GM23338 (cell line): ENCODE measurements at regions not wholly inside any gene's neighbourhood (a gene's known extent, or its start where the extent isn't known, plus 50 kb on each side); places are given as distances from the start of the nearest gene placed in this dataset.

Experiments used
- ATAC-seq: fragments of 200-7000 bp; cut with Tn5 transposase; 3 replicates; pipeline ENCODE4 v1.9.1; 2020
- DNase-seq: peaks from one replicate; pipeline ENCODE4 v3.0.0-alpha.2; 2015; ENCODE audit warnings: low spot score
- H2AFZ ChIP-seq: fragments of 200-600 bp; sonication (generic); 2 replicates; pipeline ENCODE4 v1.8.0; 2016; ENCODE audit warnings: antibody characterized with exemption, mild to moderate bottlenecking, moderate library complexity
- H3F3A ChIP-seq: fragments of 200-600 bp; sonication (generic); replicated peaks from 2 replicates; pipeline ENCODE4 v1.8.0; 2017; ENCODE audit warnings: antibody characterized with exemption, mixed run types, low read depth
- H3K27ac ChIP-seq: fragments of 200-600 bp; sonication (generic); 2 replicates; pipeline ENCODE4 v1.6.1; 2016; ENCODE audit warnings: low read depth
- H3K27me3 ChIP-seq: fragments of 200-600 bp; sonication (generic); 2 replicates; pipeline ENCODE4 v1.8.0; 2016; ENCODE audit warnings: mild to moderate bottlenecking, mixed run types, moderate library complexity; ENCODE audit not compliant: insufficient read depth
- H3K36me3 ChIP-seq: fragments of 200-600 bp; sonication (generic); 2 replicates; pipeline ENCODE4 v1.8.0; 2016; ENCODE audit warnings: mild to moderate bottlenecking; ENCODE audit not compliant: insufficient read depth
- H3K4me1 ChIP-seq: fragments of 200-600 bp; sonication (generic); 2 replicates; pipeline ENCODE4 v1.8.0; 2016; ENCODE audit warnings: mild to moderate bottlenecking, moderate library complexity; ENCODE audit not compliant: insufficient read depth
- H3K4me2 ChIP-seq: fragments of 200-600 bp; sonication (generic); 2 replicates; pipeline ENCODE4 v1.7.1; 2017; ENCODE audit warnings: mixed run types
- H3K4me3 ChIP-seq: fragments of 200-600 bp; sonication (generic); 2 replicates; pipeline ENCODE4 v1.6.1; 2016; ENCODE audit warnings: mixed run types
- H3K79me2 ChIP-seq: fragments of 200-600 bp; sonication (generic); replicated peaks from 2 replicates; pipeline ENCODE4 v1.8.0; 2017; ENCODE audit warnings: mild to moderate bottlenecking; ENCODE audit not compliant: insufficient read depth
- H3K9me2 ChIP-seq: fragments of 200-600 bp; sonication (generic); 2 replicates; pipeline ENCODE4 v1.8.0; 2017; ENCODE audit not compliant: insufficient read depth
- H4K20me1 ChIP-seq: fragments of 200-600 bp; sonication (generic); replicated peaks from 2 replicates; pipeline ENCODE4 v1.8.0; 2017; ENCODE audit warnings: mild to moderate bottlenecking; ENCODE audit not compliant: insufficient read depth
- H3K27ac Mint-ChIP-seq: 2 replicates; pipeline ENCODE4 v1.8.0; 2020; ENCODE audit warnings: inconsistent platforms, mild to moderate bottlenecking, moderate library complexity, mixed read lengths
- H3K27me3 Mint-ChIP-seq: 3 replicates; pipeline ENCODE4 v1.8.0; 2022; ENCODE audit warnings: low read depth, mild to moderate bottlenecking, moderate library complexity, mixed read lengths, inconsistent platforms; ENCODE audit not compliant: insufficient read depth, poor library complexity
- H3K36me3 Mint-ChIP-seq: 3 replicates; pipeline ENCODE4 v1.8.0; 2021; ENCODE audit warnings: low read depth, mild to moderate bottlenecking, inconsistent platforms, moderate library complexity, mixed read lengths
- H3K4me1 Mint-ChIP-seq: 3 replicates; pipeline ENCODE4 v1.8.0; 2020; ENCODE audit warnings: mild to moderate bottlenecking, inconsistent platforms, mixed read lengths
- H3K4me3 Mint-ChIP-seq: 3 replicates; pipeline ENCODE4 v1.8.0; 2021; ENCODE audit warnings: moderate library complexity, mild to moderate bottlenecking, inconsistent platforms, mixed read lengths
- H3K9me3 Mint-ChIP-seq: 3 replicates; pipeline ENCODE4 v1.8.0; 2020; ENCODE audit warnings: moderate library complexity, mild to moderate bottlenecking, inconsistent platforms, mixed read lengths
- CREB1 ChIP-seq: fragments of 250-450 bp; sonication (Bioruptor Pico); IDR thresholded peaks from 2 replicates; pipeline ENCODE4 v1.5.0; 2020; ENCODE audit warnings: low read depth, mild to moderate bottlenecking, moderate library complexity
- CTCF ChIP-seq, 2 experiments: fragments of 200-600 bp in 1 of 2; sonication (generic) in 1 of 2; conservative IDR thresholded peaks; 2 replicates each; pipeline versions ENCODE4 v1.5.1 to v1.6.1; 2016 to 2017; ENCODE audit warnings: antibody characterized with exemption in 2 of 2, low read depth in 2 of 2, mild to moderate bottlenecking in 2 of 2, moderate library complexity in 1 of 2
- EZH2 ChIP-seq: fragments of 200-600 bp; sonication (generic); IDR thresholded peaks from one replicate; pipeline ENCODE4 v1.8.0; 2017; ENCODE audit warnings: antibody characterized with exemption, mild to moderate bottlenecking, low read depth; ENCODE audit not compliant: unreplicated experiment
- EZH2phosphoT487 ChIP-seq: fragments of 200-600 bp; sonication (generic); IDR thresholded peaks from one replicate; pipeline ENCODE4 v1.8.1; 2018; ENCODE audit warnings: antibody characterized with exemption; ENCODE audit not compliant: unreplicated experiment
- JUNB ChIP-seq: IDR thresholded peaks from one replicate; pipeline ENCODE4 v1.6.1; 2016; ENCODE audit warnings: antibody characterized with exemption; ENCODE audit not compliant: unreplicated experiment
- NANOG ChIP-seq: IDR thresholded peaks from 2 replicates; pipeline ENCODE4 v1.6.1; 2016; ENCODE audit warnings: antibody characterized with exemption, borderline replicate concordance
- POLR2AphosphoS5 ChIP-seq: IDR thresholded peaks from 2 replicates; pipeline ENCODE4 v1.6.1; 2016; ENCODE audit warnings: antibody characterized with exemption, low read depth
- STAT1 ChIP-seq: IDR thresholded peaks from one replicate; pipeline ENCODE4 v1.6.1; 2016; ENCODE audit warnings: antibody characterized with exemption; ENCODE audit not compliant: unreplicated experiment
- ZNF114 ChIP-seq: fragments of 250-450 bp; sonication (Bioruptor Pico); IDR thresholded peaks from 2 replicates; pipeline ENCODE4 v1.5.0; 2020; ENCODE audit warnings: mild to moderate bottlenecking, moderate library complexity
- ZNF331 ChIP-seq: fragments of 250-450 bp; sonication (Bioruptor Pico); IDR thresholded peaks from 2 replicates; pipeline ENCODE4 v1.5.0; 2020; ENCODE audit warnings: low read depth, mild to moderate bottlenecking, moderate library complexity
- TF ChIP-seq, protein P1 (sequence below): IDR thresholded peaks from 2 replicates; pipeline ENCODE4 v1.6.1; 2016; ENCODE audit warnings: antibody characterized with exemption
- TF ChIP-seq, protein P2 (sequence below): IDR thresholded peaks from one replicate; pipeline ENCODE4 v1.6.1; 2018; ENCODE audit warnings: antibody characterized with exemption; ENCODE audit not compliant: unreplicated experiment
- TF ChIP-seq, protein P3 (sequence below): fragments of 250-450 bp; sonication (Bioruptor Pico); IDR thresholded peaks from 2 replicates; pipeline ENCODE4 v1.5.0; 2020; ENCODE audit warnings: mild to moderate bottlenecking, moderate library complexity

DNA sequence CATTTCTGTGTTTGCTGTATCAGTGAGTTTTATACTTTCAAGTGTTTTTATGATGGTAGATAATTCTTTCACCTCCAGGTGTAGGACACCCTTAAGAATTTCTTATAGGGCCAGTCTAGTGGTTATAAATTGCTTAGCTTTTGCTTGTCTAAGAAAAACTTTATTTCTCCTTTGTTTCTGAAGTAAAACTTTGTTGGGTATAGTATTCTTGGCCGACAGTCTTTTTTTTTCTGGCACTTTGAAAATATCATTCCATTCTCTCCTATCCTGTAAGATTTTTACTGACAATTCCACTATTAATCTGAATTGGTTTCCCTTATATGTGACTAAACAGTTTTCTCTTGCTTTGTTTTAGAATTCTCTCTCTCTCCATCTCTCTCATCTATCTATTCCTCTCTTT lies 118.7 kb upstream of the LRRTM4 start:
- H3K9me3 Mint-ChIP-seq, result peaks cover 23% of the 10 kb centered on the region
- H2AFZ ChIP-seq, result no peak overlapping the region
- no peaks in the 10 kb centered on the region for H3K79me2 ChIP-seq
- peaks cover 10% of the 10 kb centered on the region; the same call in 1 of the 2 replicates for H3K36me3 ChIP-seq
- H3K9me2 ChIP-seq, result no peaks in the 10 kb centered on the region
- TF ChIP-seq STAT1 (no peak), NANOG (no peak), CREB1 (CRISPR knock-in tag) (no peak), POLR2AphosphoS5 (no peak), JUNB (no peak), EZH2 (no peak), EZH2phosphoT487 (no peak), ZNF331 (CRISPR knock-in tag) (no peak), CTCF (conservative IDR thresholded peaks at IDR 0.05; ENCODE audit: low read depth in 2 of 2) (no peak), ZNF114 (CRISPR knock-in tag) (no peak)
- TF ChIP-seq, protein P1, sequence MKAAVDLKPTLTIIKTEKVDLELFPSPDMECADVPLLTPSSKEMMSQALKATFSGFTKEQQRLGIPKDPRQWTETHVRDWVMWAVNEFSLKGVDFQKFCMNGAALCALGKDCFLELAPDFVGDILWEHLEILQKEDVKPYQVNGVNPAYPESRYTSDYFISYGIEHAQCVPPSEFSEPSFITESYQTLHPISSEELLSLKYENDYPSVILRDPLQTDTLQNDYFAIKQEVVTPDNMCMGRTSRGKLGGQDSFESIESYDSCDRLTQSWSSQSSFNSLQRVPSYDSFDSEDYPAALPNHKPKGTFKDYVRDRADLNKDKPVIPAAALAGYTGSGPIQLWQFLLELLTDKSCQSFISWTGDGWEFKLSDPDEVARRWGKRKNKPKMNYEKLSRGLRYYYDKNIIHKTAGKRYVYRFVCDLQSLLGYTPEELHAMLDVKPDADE, result no peak
- TF ChIP-seq, protein P2, sequence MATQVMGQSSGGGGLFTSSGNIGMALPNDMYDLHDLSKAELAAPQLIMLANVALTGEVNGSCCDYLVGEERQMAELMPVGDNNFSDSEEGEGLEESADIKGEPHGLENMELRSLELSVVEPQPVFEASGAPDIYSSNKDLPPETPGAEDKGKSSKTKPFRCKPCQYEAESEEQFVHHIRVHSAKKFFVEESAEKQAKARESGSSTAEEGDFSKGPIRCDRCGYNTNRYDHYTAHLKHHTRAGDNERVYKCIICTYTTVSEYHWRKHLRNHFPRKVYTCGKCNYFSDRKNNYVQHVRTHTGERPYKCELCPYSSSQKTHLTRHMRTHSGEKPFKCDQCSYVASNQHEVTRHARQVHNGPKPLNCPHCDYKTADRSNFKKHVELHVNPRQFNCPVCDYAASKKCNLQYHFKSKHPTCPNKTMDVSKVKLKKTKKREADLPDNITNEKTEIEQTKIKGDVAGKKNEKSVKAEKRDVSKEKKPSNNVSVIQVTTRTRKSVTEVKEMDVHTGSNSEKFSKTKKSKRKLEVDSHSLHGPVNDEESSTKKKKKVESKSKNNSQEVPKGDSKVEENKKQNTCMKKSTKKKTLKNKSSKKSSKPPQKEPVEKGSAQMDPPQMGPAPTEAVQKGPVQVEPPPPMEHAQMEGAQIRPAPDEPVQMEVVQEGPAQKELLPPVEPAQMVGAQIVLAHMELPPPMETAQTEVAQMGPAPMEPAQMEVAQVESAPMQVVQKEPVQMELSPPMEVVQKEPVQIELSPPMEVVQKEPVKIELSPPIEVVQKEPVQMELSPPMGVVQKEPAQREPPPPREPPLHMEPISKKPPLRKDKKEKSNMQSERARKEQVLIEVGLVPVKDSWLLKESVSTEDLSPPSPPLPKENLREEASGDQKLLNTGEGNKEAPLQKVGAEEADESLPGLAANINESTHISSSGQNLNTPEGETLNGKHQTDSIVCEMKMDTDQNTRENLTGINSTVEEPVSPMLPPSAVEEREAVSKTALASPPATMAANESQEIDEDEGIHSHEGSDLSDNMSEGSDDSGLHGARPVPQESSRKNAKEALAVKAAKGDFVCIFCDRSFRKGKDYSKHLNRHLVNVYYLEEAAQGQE, result no peak
- TF ChIP-seq, protein P3, sequence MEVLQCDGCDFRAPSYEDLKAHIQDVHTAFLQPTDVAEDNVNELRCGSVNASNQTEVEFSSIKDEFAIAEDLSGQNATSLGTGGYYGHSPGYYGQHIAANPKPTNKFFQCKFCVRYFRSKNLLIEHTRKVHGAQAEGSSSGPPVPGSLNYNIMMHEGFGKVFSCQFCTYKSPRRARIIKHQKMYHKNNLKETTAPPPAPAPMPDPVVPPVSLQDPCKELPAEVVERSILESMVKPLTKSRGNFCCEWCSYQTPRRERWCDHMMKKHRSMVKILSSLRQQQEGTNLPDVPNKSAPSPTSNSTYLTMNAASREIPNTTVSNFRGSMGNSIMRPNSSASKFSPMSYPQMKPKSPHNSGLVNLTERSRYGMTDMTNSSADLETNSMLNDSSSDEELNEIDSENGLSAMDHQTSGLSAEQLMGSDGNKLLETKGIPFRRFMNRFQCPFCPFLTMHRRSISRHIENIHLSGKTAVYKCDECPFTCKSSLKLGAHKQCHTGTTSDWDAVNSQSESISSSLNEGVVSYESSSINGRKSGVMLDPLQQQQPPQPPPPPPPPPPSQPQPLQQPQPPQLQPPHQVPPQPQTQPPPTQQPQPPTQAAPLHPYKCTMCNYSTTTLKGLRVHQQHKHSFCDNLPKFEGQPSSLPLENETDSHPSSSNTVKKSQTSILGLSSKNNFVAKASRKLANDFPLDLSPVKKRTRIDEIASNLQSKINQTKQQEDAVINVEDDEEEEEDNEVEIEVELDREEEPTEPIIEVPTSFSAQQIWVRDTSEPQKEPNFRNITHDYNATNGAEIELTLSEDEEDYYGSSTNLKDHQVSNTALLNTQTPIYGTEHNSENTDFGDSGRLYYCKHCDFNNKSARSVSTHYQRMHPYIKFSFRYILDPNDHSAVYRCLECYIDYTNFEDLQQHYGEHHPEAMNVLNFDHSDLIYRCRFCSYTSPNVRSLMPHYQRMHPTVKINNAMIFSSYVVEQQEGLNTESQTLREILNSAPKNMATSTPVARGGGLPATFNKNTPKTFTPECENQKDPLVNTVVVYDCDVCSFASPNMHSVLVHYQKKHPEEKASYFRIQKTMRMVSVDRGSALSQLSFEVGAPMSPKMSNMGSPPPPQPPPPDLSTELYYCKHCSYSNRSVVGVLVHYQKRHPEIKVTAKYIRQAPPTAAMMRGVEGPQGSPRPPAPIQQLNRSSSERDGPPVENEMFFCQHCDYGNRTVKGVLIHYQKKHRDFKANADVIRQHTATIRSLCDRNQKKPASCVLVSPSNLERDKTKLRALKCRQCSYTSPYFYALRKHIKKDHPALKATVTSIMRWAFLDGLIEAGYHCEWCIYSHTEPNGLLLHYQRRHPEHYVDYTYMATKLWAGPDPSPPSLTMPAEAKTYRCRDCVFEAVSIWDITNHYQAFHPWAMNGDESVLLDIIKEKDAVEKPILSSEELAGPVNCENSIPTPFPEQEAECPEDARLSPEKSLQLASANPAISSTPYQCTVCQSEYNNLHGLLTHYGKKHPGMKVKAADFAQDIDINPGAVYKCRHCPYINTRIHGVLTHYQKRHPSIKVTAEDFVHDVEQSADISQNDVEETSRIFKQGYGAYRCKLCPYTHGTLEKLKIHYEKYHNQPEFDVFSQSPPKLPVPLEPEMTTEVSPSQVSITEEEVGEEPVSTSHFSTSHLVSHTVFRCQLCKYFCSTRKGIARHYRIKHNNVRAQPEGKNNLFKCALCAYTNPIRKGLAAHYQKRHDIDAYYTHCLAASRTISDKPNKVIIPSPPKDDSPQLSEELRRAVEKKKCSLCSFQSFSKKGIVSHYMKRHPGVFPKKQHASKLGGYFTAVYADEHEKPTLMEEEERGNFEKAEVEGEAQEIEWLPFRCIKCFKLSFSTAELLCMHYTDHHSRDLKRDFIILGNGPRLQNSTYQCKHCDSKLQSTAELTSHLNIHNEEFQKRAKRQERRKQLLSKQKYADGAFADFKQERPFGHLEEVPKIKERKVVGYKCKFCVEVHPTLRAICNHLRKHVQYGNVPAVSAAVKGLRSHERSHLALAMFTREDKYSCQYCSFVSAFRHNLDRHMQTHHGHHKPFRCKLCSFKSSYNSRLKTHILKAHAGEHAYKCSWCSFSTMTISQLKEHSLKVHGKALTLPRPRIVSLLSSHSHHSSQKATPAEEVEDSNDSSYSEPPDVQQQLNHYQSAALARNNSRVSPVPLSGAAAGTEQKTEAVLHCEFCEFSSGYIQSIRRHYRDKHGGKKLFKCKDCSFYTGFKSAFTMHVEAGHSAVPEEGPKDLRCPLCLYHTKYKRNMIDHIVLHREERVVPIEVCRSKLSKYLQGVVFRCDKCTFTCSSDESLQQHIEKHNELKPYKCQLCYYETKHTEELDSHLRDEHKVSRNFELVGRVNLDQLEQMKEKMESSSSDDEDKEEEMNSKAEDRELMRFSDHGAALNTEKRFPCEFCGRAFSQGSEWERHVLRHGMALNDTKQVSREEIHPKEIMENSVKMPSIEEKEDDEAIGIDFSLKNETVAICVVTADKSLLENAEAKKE, result no peak
- no peak overlapping the region for H3K4me2 ChIP-seq
- no peak for ATAC-seq
- H3K27ac ChIP-seq, result no peak overlapping the region
- H3K4me3 Mint-ChIP-seq, result no peak overlapping the region
- H3K4me3 ChIP-seq, result no peak overlapping the region
- no peaks in the 10 kb centered on the region for H3K27me3 ChIP-seq
- no peaks in the 10 kb centered on the region for H3K27me3 Mint-ChIP-seq
- no peak overlapping the region for H3K27ac Mint-ChIP-seq
- H4K20me1 ChIP-seq, result no peaks in the 10 kb centered on the region
- H3K36me3 Mint-ChIP-seq, result peaks cover 15% of the 10 kb centered on the region
- peak; percentile 3 for DNase-seq
- H3K4me1 Mint-ChIP-seq, result no peaks in the 10 kb centered on the region; the same call in 2 of the 3 replicates
- H3F3A ChIP-seq, result no peaks in the 10 kb centered on the region
- no peaks in the 10 kb centered on the region for H3K4me1 ChIP-seq
